ENCODE measurements at regions not wholly inside any gene's neighbourhood (a gene's known extent, or its start where the extent isn't known, plus 50 kb on each side); places are given as distances from the start of the nearest gene placed in this dataset.

- Histone ChIP-seq H3K4me1 (replicated peaks in 1 of 2; ENCODE audit: control insufficient read depth in 2 of 2, insufficient read depth in 2 of 2, low read length in 2 of 2) (no peaks in the 10 kb centered on the region), H3K9me1 (ENCODE audit: control insufficient read depth, insufficient read depth, low read length) (no peaks in the 10 kb centered on the region), H3K36me3 (ENCODE audit: control insufficient read depth, insufficient read depth, low read length) (no peaks in the 10 kb centered on the region), H3K9me3 (replicated peaks; ENCODE audit: control insufficient read depth, insufficient read depth, low read depth, low read length) (no peaks in the 10 kb centered on the region), H3K4me3 (no peak overlapping the region), H3K27me3 (ENCODE audit: control insufficient read depth in 2 of 2, insufficient read depth in 2 of 2, low read length in 2 of 2) (no peaks in the 10 kb centered on the region), H3K9ac (ENCODE audit: insufficient read depth in 1 of 2, low read depth in 2 of 2, low read length in 2 of 2) (no peak overlapping the region), H2AFZ (ENCODE audit: low read depth, low read length) (no peak overlapping the region), H3K79me2 (ENCODE audit: control insufficient read depth, insufficient read depth, low read length) (no peaks in the 10 kb centered on the region), H3K4me2 (ENCODE audit: insufficient read depth, low read length) (no peak overlapping the region), H4K20me1 (replicated peaks; ENCODE audit: control insufficient read depth, insufficient read depth, low read length) (no peaks in the 10 kb centered on the region), H3K27ac (ENCODE audit: extremely low read depth, low read depth, low read length) (no peak overlapping the region)
- BruUV-seq (replicated peaks) = no TSS peak
- ChIA-PET CTCF (ENCODE audit: low intra/inter-chr PET ratio) (no interaction called here), POLR2A (no interaction called here)
- intact Hi-C loops (cut with micrococcal nuclease) = no loop called here
- in situ Hi-C loops (cut with MboI) = no loop called here
- no peak for TF ChIP-seq TSC22D4 (tag; IDR thresholded peaks at IDR 0.05)
- no peak for TF ChIP-seq SNIP1 (IDR thresholded peaks at IDR 0.05; ENCODE audit: low read depth)
- no peak for TF ChIP-seq RAD51 (IDR thresholded peaks at IDR 0.05; ENCODE audit: borderline replicate concordance, low read depth)
- TF ChIP-seq ETV6 (IDR thresholded peaks at IDR 0.05; ENCODE audit: borderline replicate concordance in 1 of 2, low read depth in 2 of 2, low read length in 1 of 2) = no peak
- no peak for TF ChIP-seq ETV6 (CRISPR knock-in tag; IDR thresholded peaks at IDR 0.05; ENCODE audit: borderline replicate concordance)
- no peak for TF ChIP-seq EGR1 (conservative IDR thresholded peaks at IDR 0.05)
- TF ChIP-seq ZNF384 (IDR thresholded peaks at IDR 0.05; ENCODE audit: low read depth, low read length) = no peak
- TF ChIP-seq ZNF395 (CRISPR knock-in tag; IDR thresholded peaks at IDR 0.05) = no peak
- no peak for TF ChIP-seq MAZ (CRISPR knock-in tag; conservative IDR thresholded peaks at IDR 0.05 in 1 of 2, IDR thresholded peaks at IDR 0.05 in 1 of 2)
- no peak for TF ChIP-seq HEY1 (CRISPR knock-in tag; IDR thresholded peaks at IDR 0.05; ENCODE audit: borderline replicate concordance)
- TF ChIP-seq MED1 (CRISPR knock-in tag; IDR thresholded peaks at IDR 0.05; ENCODE audit: borderline replicate concordance) = no peak
- DNase-seq (ENCODE audit: extremely low read depth in 1 of 4, low spot score in 3 of 4) (no peak), ATAC-seq (no peak), FAIRE-seq (no peak)
- 0% methylated on average over 3 of the region's 3 CpGs for WGBS (ENCODE audit: insufficient coverage, low coverage, missing lambda C conversion rate)
These were observed 790.3 kb downstream of the SLITRK5 start for GRCh38 chr13:88461272-88462009.

Data from K562 (cell line).